Stimulated activated naive CD8-positive, alpha-beta T cell treated with anti-CD3 and anti-CD28 coated beads, Interleukin-15, Interleukin-2, amounts not matched to agents 100 U/mL and 50 U/mL, for 24 hours (primary cell): ENCODE measurements at regions not wholly inside any gene's neighbourhood (a gene's known extent, or its start where the extent isn't known, plus 50 kb on each side); places are given as distances from the start of the nearest gene placed in this dataset.
"Not testable (repeated sequence)": the region's sequence is repeated elsewhere in the genome, so short reads cannot be mapped to it uniquely, and the experiment has no call there.

Source experiments
- ATAC-seq: fragments of 150-1000 bp; cut with Tn5 transposase; one replicate; pipeline ENCODE4 v1.10.0; 2021
- DNase-seq: peaks from one replicate; pipeline ENCODE4 v3.0.0; 2021

GRCh38 chr1:190975827-190976226 lies 498.2 kb upstream of the BRINP3 start:
- ATAC-seq, result no peak
- DNase-seq, result no peak

- ATAC-seq (no peak), DNase-seq (no peak)
Measured at GRCh38 chr1:191002768-191003167, 525.1 kb upstream of the BRINP3 start.

GRCh38 chr1:191016765-191017164 lies 539.1 kb upstream of the BRINP3 start:
- DNase-seq (no peak), ATAC-seq (no peak)

- DNase-seq (no peak), ATAC-seq (no peak)
Measured at GRCh38 chr1:191022856-191023255, 545.2 kb upstream of the BRINP3 start.

GRCh38 chr1:191025896-191026642 lies 548.4 kb upstream of the BRINP3 start:
- ATAC-seq (no peak), DNase-seq (no peak)

- DNase-seq (no peak), ATAC-seq (no peak)
Measured at GRCh38 chr1:191026828-191027227, 549.2 kb upstream of the BRINP3 start.

GRCh38 chr1:191034132-191034531 lies 556.5 kb upstream of the BRINP3 start:
- DNase-seq (no peak), ATAC-seq (no peak)

GRCh38 chr1:191043066-191043465 lies 565.4 kb upstream of the BRINP3 start:
- no peak for DNase-seq
- no peak for ATAC-seq

- DNase-seq, result no peak
Measured at GRCh38 chr1:191049781-191050180, 572.1 kb upstream of the BRINP3 start.

GRCh38 chr1:191052888-191053287 lies 575.2 kb upstream of the BRINP3 start:
- ATAC-seq (no peak), DNase-seq (no peak)

More at GRCh38 chr1:191049781-191050180, 572.1 kb upstream of the BRINP3 start:
- no peak for ATAC-seq

GRCh38 chr1:191065346-191065745 lies 587.7 kb upstream of the BRINP3 start:
- DNase-seq (no peak), ATAC-seq (no peak)

- ATAC-seq (no peak), DNase-seq (no peak)
Measured at GRCh38 chr1:191065771-191066170, 588.1 kb upstream of the BRINP3 start.

GRCh38 chr1:191074881-191075280 lies 597.2 kb upstream of the BRINP3 start:
- DNase-seq (no peak), ATAC-seq (no peak)

GRCh38 chr1:191083090-191083489 lies 605.4 kb upstream of the BRINP3 start:
- not testable (repeated sequence) for DNase-seq, ATAC-seq

- ATAC-seq (no peak), DNase-seq (no peak)
Measured at GRCh38 chr1:191085121-191085520, 607.5 kb upstream of the BRINP3 start.

GRCh38 chr1:191086910-191087309 lies 609.2 kb upstream of the BRINP3 start:
- ATAC-seq (no peak), DNase-seq (no peak)

GRCh38 chr1:191096405-191096804 lies 618.7 kb upstream of the BRINP3 start:
- ATAC-seq, result no peak
- DNase-seq, result no peak

GRCh38 chr1:191099696-191100095 lies 622.0 kb upstream of the BRINP3 start:
- no peak for ATAC-seq
- DNase-seq, result no peak

GRCh38 chr1:191101960-191102359 lies 624.3 kb upstream of the BRINP3 start:
- DNase-seq, result no peak
- ATAC-seq, result no peak

GRCh38 chr1:191125950-191126349 lies 648.3 kb upstream of the BRINP3 start:
- ATAC-seq (no peak), DNase-seq (no peak)

- ATAC-seq (no peak), DNase-seq (no peak)
Measured at GRCh38 chr1:191134796-191135195, 657.1 kb upstream of the BRINP3 start.

GRCh38 chr1:191140038-191140437 lies 662.4 kb upstream of the BRINP3 start:
- ATAC-seq, result no peak
- no peak for DNase-seq

GRCh38 chr1:191142748-191143147 lies 665.1 kb upstream of the BRINP3 start:
- DNase-seq (no peak), ATAC-seq (no peak)

- ATAC-seq, result no peak
- DNase-seq, result no peak
Measured at GRCh38 chr1:191145834-191146233, 668.2 kb upstream of the BRINP3 start.
